Putamen (tissue), 1 donor: ENCODE measurements at regions not wholly inside any gene's neighbourhood (a gene's known extent, or its start where the extent isn't known, plus 50 kb on each side); places are given as distances from the start of the nearest gene placed in this dataset.
A peak's percentile ranks its signal among the peaks of the same experiment; 100 is the strongest.

Experiments used
- DNase-seq: peaks from one replicate; pipeline ENCODE4 v3.0.0-alpha.2; 2016; ENCODE audit warnings: low spot score

- DNase-seq = no peak
Observed at GRCh38 chr13:50071379-50071778, 56.1 kb downstream of the KCNRG start.

DNA sequence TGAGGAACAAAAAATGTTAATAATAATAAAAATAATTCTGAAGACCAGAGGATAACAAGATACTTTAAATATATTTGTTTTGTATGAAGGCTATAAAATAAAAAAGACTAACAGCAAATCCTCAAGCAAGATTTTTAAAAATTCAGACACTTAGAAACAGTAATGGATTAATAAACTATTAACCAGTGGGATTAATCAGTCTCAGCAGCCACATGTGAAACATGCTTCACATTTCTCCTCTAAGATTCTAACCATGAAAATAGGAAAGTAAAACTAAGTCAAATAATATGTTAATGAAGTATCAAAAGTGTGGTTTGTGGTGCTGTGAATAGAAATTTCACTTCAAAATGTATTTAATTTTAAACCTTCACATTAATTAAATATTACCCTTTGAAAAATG is 57.4 kb downstream of the KCNRG start:
- DNase-seq = no peak

DNA sequence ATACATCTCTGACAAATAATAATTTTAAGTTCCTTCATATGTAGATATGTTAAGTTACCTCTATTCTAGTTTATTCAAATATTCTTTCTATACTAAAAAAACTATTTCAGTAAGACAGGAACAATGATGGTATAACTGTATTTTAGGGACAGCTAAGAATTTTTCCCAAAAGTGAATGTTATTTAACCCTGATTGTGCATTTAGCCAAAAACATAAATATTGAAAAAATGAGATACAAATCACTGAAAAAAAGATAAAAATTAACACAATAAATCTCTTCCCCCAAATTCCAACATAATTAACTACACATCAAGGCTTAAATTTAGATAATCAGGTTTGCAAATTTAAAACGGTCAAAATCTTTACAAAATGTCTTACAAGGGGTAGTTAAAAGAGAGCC is 58.1 kb downstream of the KCNRG start:
- DNase-seq = no peak

DNA sequence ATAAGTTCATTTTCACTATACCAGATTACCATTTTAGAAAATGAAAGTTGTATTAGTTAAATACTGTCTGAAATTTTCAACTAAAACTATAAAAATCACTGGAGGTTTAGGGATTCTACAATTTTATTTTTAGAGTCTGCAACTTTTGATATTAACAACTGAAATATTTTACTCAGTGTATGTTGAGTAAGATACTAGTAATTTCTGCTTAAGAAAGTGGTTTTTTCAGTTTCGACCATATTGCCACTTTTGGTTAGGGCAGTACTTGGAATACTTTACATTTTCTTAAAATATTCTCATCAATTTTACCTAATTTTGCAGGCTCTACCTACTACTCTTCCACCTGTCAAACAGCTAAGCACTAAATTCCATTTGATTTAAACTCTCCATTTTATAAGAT is 59.6 kb downstream of the KCNRG start:
- no peak for DNase-seq

DNA sequence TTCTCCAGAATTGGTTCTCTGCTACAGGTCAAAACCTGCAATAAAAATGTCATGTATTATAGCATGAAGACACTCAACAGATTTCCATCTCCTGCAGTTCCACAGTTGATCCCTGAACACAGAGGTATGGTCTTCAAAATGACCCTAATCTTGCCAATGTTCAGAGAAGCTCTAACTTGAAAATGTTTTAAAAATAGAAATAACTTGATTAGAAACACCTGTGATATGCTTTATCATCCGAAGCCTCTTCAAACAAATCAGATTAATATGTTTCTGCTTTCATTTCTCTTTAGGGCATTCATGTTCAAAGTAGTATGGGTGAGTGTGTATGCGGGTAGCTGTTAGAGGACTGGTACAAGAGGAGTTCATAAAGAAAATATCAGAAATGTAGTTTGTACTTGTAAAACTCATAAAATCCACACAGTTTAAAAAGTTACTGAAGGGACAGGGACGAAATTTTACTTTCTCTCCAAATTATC is 60.4 kb downstream of the KCNRG start:
- no peak for DNase-seq

- DNase-seq = no peak
Observed at GRCh38 chr13:50077431-50077830, 62.2 kb downstream of the KCNRG start.

DNA sequence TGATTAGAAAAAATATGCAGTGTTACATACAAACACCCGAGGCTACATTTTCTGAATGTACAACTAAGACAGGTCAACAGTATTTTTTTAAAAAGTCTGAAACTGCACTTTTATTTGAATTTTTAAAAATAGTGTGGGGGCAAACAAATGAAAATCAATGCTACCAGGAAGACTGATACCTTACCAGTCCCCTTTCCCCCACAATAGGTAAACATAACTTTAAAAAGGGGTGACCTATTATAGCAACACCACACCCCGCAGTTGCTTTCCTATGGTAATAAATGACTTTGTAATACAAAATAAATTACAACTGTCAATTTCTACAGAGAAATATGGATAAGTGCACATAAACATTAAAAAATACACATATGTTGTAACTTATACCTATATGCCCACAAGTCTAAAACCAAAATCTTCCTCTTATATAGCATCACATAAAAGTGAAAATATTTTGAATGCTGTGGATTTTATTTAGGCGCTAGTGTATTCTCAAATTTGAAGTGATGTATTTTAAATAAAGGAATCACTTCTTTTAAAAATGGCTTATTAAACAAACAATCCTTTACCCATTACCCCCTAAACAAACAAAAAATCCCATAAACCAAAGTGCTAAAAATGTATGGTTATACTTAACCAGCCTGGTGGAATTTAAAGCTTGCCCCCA is 63.1 kb downstream of the KCNRG start:
- no peak for DNase-seq

- no peak for DNase-seq
Observed at GRCh38 chr13:50078895-50079654, 63.8 kb downstream of the KCNRG start.

DNA sequence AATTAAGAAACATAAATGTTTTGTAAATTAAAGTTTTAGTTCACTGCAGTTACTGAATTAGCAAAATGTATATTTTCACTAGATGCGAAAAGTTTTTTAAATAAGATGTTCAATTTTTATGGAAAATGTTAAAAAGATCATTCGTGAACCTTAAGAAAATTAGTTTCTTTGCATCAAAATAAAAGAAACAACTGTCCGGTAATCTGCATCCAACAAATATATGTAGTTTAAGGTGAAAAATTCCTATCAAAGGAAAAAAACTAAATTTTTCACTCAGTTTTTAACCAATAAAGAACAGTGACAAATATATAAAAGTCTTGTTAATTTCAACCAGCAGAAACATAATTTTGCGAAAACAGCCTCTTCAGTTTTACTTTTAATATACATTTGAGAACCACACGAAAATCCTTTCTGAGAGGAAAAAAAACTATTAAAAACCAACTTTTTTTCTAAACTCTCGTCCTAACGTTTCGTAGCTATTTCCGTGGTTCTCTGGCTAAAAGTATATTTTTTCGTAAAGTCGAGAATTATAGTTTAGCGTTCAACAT is 64.5 kb downstream of the KCNRG start:
- no peak for DNase-seq

- DNase-seq = peak; percentile 11
Observed at GRCh38 chr13:50080203-50080910, 65.1 kb downstream of the KCNRG start.

GRCh38 chr13:50080911-50081678 is 65.9 kb downstream of the KCNRG start:
- DNase-seq = peak; percentile 31

GRCh38 chr13:50081679-50082425 is 66.6 kb downstream of the KCNRG start:
- peak; percentile 99 for DNase-seq

- DNase-seq = peak; percentile 58
Observed at GRCh38 chr13:50082426-50083281, 67.4 kb downstream of the KCNRG start.

DNA sequence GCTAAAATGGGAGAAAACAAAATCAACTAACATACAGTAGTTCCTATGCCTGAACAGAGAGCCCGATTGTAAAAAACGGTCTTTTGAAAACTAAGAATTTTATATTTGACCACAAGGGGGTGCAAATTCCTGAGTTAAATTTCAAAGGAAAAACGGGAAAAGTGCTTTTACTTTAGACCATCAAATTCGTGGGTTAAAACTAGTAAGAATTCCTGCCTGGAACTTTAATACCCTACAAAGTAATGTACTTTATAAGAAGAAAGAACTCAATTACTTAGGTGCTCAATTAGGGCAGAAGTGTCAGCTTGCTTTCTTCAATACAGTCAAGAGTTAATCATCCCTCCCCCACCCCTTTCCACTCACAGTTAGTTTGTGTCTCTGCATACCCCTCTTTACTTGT is 69.8 kb downstream of the KCNRG start:
- peak; percentile 51 for DNase-seq

DNA sequence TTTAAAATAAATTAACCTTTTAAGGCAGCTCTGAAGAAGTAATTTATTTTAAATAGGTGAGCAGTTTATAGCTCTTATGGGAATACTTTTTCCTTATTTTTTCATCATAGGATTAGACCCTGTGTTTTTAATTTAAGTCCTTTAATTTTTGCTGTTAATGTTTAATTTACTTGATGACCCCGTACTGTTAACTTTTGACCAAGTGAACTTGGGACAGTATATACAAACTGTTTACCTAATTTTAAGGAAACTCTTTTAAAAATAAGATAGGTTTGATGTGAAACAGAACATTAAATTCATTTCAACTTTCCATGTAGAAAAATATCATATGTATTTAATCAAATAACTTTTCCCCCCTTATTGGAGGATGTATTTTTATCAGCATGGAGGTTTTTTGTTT is 74.4 kb downstream of the KCNRG start:
- no peak for DNase-seq

GRCh38 chr13:50090211-50090610 is 75.0 kb downstream of the KCNRG start:
- no peak for DNase-seq

GRCh38 chr13:50094615-50095293 is 79.5 kb downstream of the KCNRG start:
- DNase-seq = no peak

GRCh38 chr13:50098693-50099092 is 83.4 kb downstream of the KCNRG start:
- DNase-seq = no peak

GRCh38 chr13:50099473-50099872 is 84.2 kb downstream of the KCNRG start:
- DNase-seq = no peak

DNA sequence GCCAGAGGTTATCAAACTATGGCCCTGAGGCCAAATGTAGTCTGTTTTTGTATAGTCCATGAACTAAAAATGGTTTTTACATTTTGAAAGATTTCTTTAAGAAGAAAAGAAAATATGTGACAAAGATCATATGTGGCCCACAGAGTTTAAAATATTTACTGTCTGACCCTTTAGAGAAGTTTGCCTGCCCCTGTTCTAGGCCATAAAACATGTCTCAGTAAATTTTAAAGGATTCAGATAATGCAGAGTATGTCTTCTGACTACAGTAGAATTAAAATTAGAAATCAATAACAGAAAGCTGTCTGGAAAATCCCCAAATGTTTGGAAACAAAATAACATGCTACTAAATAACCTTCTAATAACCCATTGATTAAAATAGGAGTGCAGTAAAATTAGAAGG is 86.3 kb downstream of the KCNRG start:
- no peak for DNase-seq
